Subcutaneous abdominal adipose tissue (tissue), 5 donors: ENCODE measurements at regions not wholly inside any gene's neighbourhood (a gene's known extent, or its start where the extent isn't known, plus 50 kb on each side); places are given as distances from the start of the nearest gene placed in this dataset.

ENCODE experiments used
- H3K27ac ChIP-seq: one replicate; pipeline ENCODE4 v1.7.0; 2013; ENCODE audit warnings: low read depth, mild to moderate bottlenecking, inconsistent platforms, low read length, moderate library complexity
- H3K27me3 ChIP-seq, 5 donors: one replicate each; pipeline ENCODE4 v1.7.0; 2013; ENCODE audit warnings: low read length in 5 of 5, inconsistent platforms in 1 of 5; ENCODE audit not compliant: control insufficient read depth in 5 of 5, insufficient read depth in 4 of 5
- H3K36me3 ChIP-seq, 5 donors: one replicate each; pipeline ENCODE4 v1.7.0; 2013; ENCODE audit warnings: low read length in 5 of 5; ENCODE audit not compliant: control insufficient read depth in 5 of 5, insufficient read depth in 5 of 5
- H3K4me1 ChIP-seq, 5 donors: one replicate each; pipeline ENCODE4 v1.7.0; 2013; ENCODE audit warnings: low read length in 5 of 5, mild to moderate bottlenecking in 3 of 5, moderate library complexity in 1 of 5; ENCODE audit not compliant: control insufficient read depth in 5 of 5, insufficient read depth in 5 of 5
- H3K4me3 ChIP-seq, 5 donors: one replicate each; pipeline ENCODE4 v1.7.0; 2013; ENCODE audit warnings: low read length in 5 of 5, low read depth in 1 of 5
- H3K9ac ChIP-seq, 5 donors: one replicate each; pipeline ENCODE4 v1.7.0; 2013; ENCODE audit warnings: low read length in 5 of 5, mild to moderate bottlenecking in 4 of 5, moderate library complexity in 3 of 5
- H3K9me3 ChIP-seq, 5 donors: one replicate each; pipeline ENCODE4 v1.7.0; 2013; ENCODE audit warnings: low read length in 5 of 5; ENCODE audit not compliant: control insufficient read depth in 5 of 5
- donor health status: healthy.
- donor health status: healthy.
- donor health status: healthy.
- donor health status: healthy.
- donor health status: healthy.

DNA sequence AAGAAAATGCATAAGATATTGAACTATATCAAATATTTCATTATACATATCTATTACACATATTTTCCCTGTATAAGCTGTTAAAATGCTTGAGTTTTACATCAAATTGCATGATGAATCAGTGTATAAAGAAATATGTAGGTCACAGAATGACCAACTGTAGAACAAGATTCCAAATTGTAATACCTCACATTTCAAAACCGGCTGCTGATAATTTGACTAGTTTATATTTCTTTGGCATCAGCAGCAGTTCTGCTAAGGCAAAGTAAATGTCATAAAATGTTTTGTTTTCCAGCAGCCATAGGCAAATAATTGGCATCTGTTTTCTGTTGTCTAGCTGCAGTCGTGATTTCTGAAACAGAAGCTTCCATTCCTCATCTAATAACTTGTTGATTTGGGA is 633.9 kb downstream of the ARL4A start:
- Histone ChIP-seq H3K27ac (no peak overlapping the region), H3K4me1 (no peaks in the 10 kb centered on the region), H3K9me3 (no peaks in the 10 kb centered on the region), H3K4me3 (no peak overlapping the region), H3K9ac (no peak overlapping the region), H3K36me3 (no peaks in the 10 kb centered on the region), H3K27me3 (no peaks in the 10 kb centered on the region)

DNA sequence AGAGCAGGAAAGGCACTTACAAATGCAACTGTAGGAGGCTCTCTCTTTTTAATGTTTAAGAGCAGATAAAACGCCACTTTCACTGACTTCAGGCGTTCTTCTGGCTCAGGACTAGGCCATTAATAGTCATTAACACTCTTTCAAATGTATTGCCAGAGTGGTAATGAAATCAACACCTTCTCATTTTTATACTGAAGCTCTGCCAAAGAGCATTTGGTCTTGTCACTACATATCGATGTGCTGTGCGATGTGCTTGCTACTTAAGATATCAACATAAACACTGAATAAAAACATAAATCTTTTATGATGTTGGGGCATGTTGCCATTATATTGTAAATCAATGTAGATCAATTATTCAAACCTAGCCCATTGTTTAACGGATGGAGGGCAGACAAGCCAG is 634.7 kb downstream of the ARL4A start:
- no peak overlapping the region for H3K9ac ChIP-seq
- H3K36me3 ChIP-seq = no peaks in the 10 kb centered on the region
- no peak overlapping the region for H3K27ac ChIP-seq
- no peaks in the 10 kb centered on the region for H3K9me3 ChIP-seq
- H3K4me3 ChIP-seq = no peak overlapping the region
- H3K27me3 ChIP-seq = no peaks in the 10 kb centered on the region
- no peaks in the 10 kb centered on the region for H3K4me1 ChIP-seq

DNA sequence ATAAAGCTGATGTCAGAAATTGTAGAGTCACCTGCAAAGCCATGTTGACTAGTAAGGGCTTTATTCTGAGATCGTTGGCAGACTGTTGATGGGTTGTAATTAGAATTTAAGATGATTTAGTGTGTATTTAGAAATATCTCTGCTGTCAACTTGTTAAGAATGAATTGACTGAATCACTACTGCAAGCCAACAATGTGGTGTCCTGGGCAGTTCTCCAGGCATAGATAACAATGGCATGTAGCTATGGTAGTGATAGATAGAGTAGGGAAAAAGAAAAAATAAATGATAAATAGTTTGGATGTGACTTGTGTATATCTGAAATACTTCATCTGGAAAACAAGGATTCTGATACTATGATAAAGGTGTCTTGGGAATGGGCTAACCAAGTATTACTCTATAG is 640.2 kb downstream of the ARL4A start:
- Histone ChIP-seq H3K9me3 (no peaks in the 10 kb centered on the region), H3K27ac (no peak overlapping the region), H3K4me1 (no peaks in the 10 kb centered on the region), H3K36me3 (no peaks in the 10 kb centered on the region), H3K9ac (no peak overlapping the region), H3K4me3 (no peak overlapping the region), H3K27me3 (no peaks in the 10 kb centered on the region)

DNA sequence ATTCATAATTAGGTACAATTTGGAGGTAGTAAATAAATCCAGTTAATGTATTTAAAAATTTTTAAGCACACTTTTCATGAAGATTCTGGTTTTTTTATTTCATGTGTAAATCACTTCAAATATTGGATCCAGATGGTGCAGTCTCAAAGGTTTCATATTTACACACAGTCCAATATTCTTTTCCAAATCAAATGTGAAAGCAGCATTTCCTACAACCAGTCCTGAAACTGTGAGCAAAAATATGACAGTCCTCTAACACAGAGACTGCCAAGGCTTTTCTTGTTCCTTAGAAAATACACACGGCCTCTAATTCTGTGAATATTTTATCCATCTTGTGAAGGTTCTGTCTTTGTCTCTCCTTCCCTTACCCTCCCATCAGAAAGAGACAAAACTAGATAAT is 645.9 kb downstream of the ARL4A start:
- H3K36me3 ChIP-seq = no peaks in the 10 kb centered on the region
- H3K4me3 ChIP-seq = no peak overlapping the region
- no peak overlapping the region for H3K27ac ChIP-seq
- H3K9ac ChIP-seq = no peak overlapping the region
- no peaks in the 10 kb centered on the region for H3K9me3 ChIP-seq
- H3K4me1 ChIP-seq = no peaks in the 10 kb centered on the region
- no peaks in the 10 kb centered on the region for H3K27me3 ChIP-seq

DNA sequence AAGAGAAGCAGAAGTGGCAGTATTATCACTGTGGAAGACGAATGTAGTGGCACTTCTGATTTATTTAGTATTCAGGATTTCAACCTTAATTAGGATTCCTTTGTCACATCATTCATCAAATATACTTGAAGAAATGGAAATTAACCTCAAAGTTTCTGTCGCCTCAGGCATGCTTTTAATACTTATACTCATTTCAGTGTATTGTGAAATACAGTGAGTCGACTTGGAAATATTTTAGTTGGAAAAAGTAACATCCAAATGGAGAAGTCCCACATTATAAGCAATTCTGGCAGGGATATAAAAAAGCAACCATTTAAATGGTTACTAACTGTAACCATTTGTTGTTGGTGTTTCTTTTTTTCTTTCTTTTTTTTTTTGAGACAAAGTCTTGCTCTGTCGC is 648.8 kb downstream of the ARL4A start:
- Histone ChIP-seq H3K9ac (no peak overlapping the region), H3K9me3 (no peaks in the 10 kb centered on the region), H3K27me3 (no peaks in the 10 kb centered on the region), H3K4me3 (no peak overlapping the region), H3K4me1 (no peaks in the 10 kb centered on the region), H3K36me3 (no peaks in the 10 kb centered on the region), H3K27ac (no peak overlapping the region)

DNA sequence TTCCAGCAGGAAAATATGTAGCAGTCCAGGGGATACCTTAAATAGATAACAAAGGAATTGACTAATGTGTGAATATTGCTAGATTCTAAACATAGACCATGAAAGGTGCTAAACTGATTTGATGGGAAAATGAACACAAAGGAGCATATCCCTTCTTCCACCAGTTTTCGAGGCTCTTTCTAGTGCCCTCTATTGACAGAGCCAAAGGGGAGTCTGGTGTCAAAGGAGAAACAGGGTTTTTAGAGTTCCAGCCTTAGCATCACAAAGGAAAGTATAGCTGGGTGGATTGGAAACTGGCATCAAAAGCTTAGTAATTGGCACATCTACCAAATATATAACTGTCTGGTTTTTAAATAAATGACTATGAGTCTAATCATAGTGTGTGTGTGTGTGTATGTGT is 636.8 kb downstream of the ETV1 start:
- H3K27ac ChIP-seq = no peak overlapping the region
- H3K4me3 ChIP-seq = no peak overlapping the region
- H3K36me3 ChIP-seq = no peaks in the 10 kb centered on the region
- no peak overlapping the region for H3K9ac ChIP-seq
- H3K27me3 ChIP-seq = no peaks in the 10 kb centered on the region
- peaks cover 0 to 3% (median 0%) of the 10 kb centered on the region in 5 donors for H3K9me3 ChIP-seq
- no peaks in the 10 kb centered on the region for H3K4me1 ChIP-seq

DNA sequence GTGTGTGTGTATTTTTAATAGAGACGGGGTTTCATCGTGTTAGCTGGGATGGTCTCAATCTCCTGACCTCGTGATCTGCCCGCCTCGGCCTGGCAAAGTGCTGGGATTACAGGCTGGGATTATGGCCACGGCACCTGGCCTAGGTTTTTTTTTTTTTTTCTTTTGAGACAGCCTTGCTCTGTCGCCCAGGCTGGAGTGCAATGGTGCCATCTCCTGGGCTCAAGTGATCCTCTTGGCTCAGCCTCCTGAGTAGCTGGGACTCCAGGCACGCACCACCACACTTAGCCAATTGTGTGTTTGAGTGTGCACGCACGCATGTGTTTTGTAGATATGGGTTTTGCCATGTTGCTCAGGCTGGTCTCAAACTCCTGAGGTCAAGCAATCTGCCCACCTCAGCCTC is 629.8 kb downstream of the ETV1 start:
- Histone ChIP-seq H3K27me3 (no peaks in the 10 kb centered on the region), H3K4me3 (no peak overlapping the region), H3K4me1 (no peaks in the 10 kb centered on the region), H3K36me3 (no peaks in the 10 kb centered on the region), H3K9me3 (peaks cover 0 to 3% (median 0%) of the 10 kb centered on the region in 5 donors), H3K9ac (no peak overlapping the region), H3K27ac (no peak overlapping the region)

DNA sequence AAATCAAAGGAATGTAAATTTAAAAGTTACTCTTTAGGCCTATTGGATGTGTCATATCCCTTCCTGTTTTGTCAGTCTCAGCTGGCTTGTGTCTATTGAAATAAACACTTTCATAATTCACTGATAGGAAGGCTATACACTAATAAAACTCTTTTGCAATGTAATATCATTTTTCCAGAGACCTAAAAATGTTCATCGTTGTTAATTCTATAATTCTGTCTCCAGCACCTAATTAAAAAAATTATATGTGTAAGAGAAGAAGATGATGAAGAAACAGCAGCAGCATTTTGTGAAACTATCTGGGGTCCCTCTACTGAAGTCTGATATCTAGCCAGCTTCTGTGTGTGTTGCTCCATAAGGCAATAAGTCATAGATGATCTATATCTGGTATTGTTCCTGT is 602.7 kb downstream of the ETV1 start:
- no peaks in the 10 kb centered on the region for H3K27me3 ChIP-seq
- no peak overlapping the region for H3K4me3 ChIP-seq
- H3K36me3 ChIP-seq = no peaks in the 10 kb centered on the region
- H3K27ac ChIP-seq = no peak overlapping the region
- no peaks in the 10 kb centered on the region for H3K9me3 ChIP-seq
- no peak overlapping the region for H3K9ac ChIP-seq
- H3K4me1 ChIP-seq = no peaks in the 10 kb centered on the region

DNA sequence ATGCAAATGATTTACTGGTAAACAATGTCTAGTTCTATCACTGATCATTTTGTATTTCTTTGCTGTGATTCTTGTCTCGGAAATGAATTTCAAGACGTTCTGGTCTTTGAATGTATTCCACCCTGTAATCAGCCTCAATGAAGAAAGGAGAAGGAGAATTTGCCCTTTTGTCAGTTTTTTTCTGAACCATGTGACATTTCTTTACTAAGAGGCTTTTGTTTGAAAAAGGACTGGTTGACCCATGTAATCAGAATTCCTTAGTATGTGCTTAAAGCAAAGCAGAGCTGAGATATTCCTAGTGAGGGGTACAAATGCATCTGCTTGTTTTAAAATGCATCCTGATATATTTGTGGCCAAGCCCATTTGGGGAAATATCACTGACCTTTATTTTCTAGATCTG is 581.6 kb downstream of the ETV1 start:
- no peaks in the 10 kb centered on the region for H3K4me1 ChIP-seq
- no peaks in the 10 kb centered on the region for H3K36me3 ChIP-seq
- no peak overlapping the region for H3K4me3 ChIP-seq
- H3K27me3 ChIP-seq = no peaks in the 10 kb centered on the region
- H3K9me3 ChIP-seq = no peaks in the 10 kb centered on the region
- no peak overlapping the region for H3K9ac ChIP-seq
- H3K27ac ChIP-seq = no peak overlapping the region

DNA sequence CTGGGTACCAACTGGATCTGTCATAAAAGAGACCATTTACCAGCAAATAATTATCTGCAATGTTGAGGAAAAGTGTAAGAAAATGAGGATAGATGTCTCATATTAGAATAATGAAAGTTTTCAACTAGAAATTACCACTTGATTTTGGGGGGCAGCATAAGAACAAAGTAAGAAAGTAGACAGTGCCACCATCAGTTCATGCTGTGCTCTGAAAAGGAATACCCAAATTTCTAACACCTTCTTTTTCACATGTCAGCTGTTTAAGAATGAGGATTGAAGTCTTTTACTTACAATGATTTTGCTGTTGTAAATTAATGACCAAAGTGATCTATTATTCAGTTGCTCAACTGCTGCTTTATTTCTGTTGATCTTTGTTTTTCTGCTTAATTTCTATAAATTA is 578.3 kb downstream of the ETV1 start:
- H3K9me3 ChIP-seq = no peaks in the 10 kb centered on the region
- no peaks in the 10 kb centered on the region for H3K36me3 ChIP-seq
- H3K4me3 ChIP-seq = no peak overlapping the region
- H3K4me1 ChIP-seq = no peaks in the 10 kb centered on the region
- no peak overlapping the region for H3K27ac ChIP-seq
- no peak overlapping the region for H3K9ac ChIP-seq
- no peaks in the 10 kb centered on the region for H3K27me3 ChIP-seq

DNA sequence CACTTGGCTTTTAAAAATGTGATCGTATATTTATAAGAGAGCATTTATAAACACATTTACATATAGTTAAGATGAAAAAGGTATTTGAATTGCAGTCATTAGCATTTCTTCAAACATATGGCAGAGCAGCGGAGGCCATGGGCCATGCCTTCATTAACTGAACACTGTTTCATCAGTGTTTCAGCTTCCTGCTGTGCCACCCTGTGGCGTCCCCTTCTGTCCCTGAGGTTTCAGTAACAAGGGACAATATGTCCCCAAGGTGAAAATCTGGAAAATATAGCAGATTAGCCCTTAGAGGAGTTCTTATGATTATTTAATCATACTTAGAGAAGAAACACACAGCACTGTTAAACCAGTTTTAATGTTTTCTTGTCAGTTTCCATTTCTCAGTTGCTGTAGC is 577.8 kb downstream of the ETV1 start:
- Histone ChIP-seq H3K27me3 (no peaks in the 10 kb centered on the region), H3K4me3 (no peak overlapping the region), H3K9ac (no peak overlapping the region), H3K9me3 (no peaks in the 10 kb centered on the region), H3K36me3 (no peaks in the 10 kb centered on the region), H3K4me1 (no peaks in the 10 kb centered on the region), H3K27ac (no peak overlapping the region)
